ENCODE measurements at regions not wholly inside any gene's neighbourhood (a gene's known extent, or its start where the extent isn't known, plus 50 kb on each side); places are given as distances from the start of the nearest gene placed in this dataset.

- Histone ChIP-seq H3K36me3 (ENCODE audit: control insufficient read depth, insufficient read depth, low read length) (no peaks in the 10 kb centered on the region), H3K27ac (ENCODE audit: extremely low read depth, low read depth, low read length) (no peak overlapping the region), H3K9me3 (replicated peaks; ENCODE audit: control insufficient read depth, insufficient read depth, low read depth, low read length) (no peaks in the 10 kb centered on the region), H3K4me2 (ENCODE audit: insufficient read depth, low read length) (no peak overlapping the region), H3K4me3 (no peak overlapping the region), H4K20me1 (replicated peaks; ENCODE audit: control insufficient read depth, insufficient read depth, low read length) (no peaks in the 10 kb centered on the region), H2AFZ (ENCODE audit: low read depth, low read length) (no peak overlapping the region), H3K27me3 (ENCODE audit: control insufficient read depth in 2 of 2, insufficient read depth in 2 of 2, low read length in 2 of 2) (peaks cover 0 to 5% of the 10 kb centered on the region in 2 experiments; a peak in 1 of 5 replicates), H3K79me2 (ENCODE audit: control insufficient read depth, insufficient read depth, low read length) (no peaks in the 10 kb centered on the region), H3K4me1 (replicated peaks in 1 of 2; ENCODE audit: control insufficient read depth in 2 of 2, insufficient read depth in 2 of 2, low read length in 2 of 2) (no peaks in the 10 kb centered on the region), H3K9me1 (ENCODE audit: control insufficient read depth, insufficient read depth, low read length) (no peaks in the 10 kb centered on the region), H3K9ac (ENCODE audit: insufficient read depth in 1 of 2, low read depth in 2 of 2, low read length in 2 of 2) (no peak overlapping the region)
- in situ Hi-C loops (cut with MboI): no loop called here
- intact Hi-C loops (cut with micrococcal nuclease): no loop called here
- ChIA-PET CTCF (ENCODE audit: low intra/inter-chr PET ratio) (no interaction called here), POLR2A (interaction anchor here (0.5 to 0.6 kb wide), 3 partner anchors 9 to 57 kb away, joined by 3 to 4 read pairs (median 3); no protein-coding TSS in a partner anchor)
- DNase-seq (ENCODE audit: extremely low read depth in 1 of 4, low spot score in 3 of 4): no peak
- no peak for FAIRE-seq
- 0% methylated on average over 5 of the region's 5 CpGs for WGBS (ENCODE audit: insufficient coverage, low coverage, missing lambda C conversion rate)
- ATAC-seq: no peak
- BruUV-seq (replicated peaks): no TSS peak
- TF ChIP-seq RBFOX2 (IDR thresholded peaks at IDR 0.05; ENCODE audit: low read depth, low read length) (no peak), TSHZ1 (CRISPR knock-in tag; IDR thresholded peaks at IDR 0.05) (no peak), ZFP91 (CRISPR knock-in tag; IDR thresholded peaks at IDR 0.05) (no peak), KDM4B (IDR thresholded peaks at IDR 0.05; ENCODE audit: borderline replicate concordance in 2 of 2, low read depth in 1 of 2) (no peak), TRIM28 (IDR thresholded peaks at IDR 0.05) (no peak)
These were observed 238.8 kb upstream of the HDAC4 start for GRCh38 chr2:239639421-239640185.
